Bone marrow (tissue), 2 donors: ENCODE measurements at regions not wholly inside any gene's neighbourhood (a gene's known extent, or its start where the extent isn't known, plus 50 kb on each side); places are given as distances from the start of the nearest gene placed in this dataset.

Experiments used
- DNase-seq, 2 donors: peaks; one replicate each; lab custom pipeline; 2025; lab: John Stamatoyannopoulos, UW

DNA sequence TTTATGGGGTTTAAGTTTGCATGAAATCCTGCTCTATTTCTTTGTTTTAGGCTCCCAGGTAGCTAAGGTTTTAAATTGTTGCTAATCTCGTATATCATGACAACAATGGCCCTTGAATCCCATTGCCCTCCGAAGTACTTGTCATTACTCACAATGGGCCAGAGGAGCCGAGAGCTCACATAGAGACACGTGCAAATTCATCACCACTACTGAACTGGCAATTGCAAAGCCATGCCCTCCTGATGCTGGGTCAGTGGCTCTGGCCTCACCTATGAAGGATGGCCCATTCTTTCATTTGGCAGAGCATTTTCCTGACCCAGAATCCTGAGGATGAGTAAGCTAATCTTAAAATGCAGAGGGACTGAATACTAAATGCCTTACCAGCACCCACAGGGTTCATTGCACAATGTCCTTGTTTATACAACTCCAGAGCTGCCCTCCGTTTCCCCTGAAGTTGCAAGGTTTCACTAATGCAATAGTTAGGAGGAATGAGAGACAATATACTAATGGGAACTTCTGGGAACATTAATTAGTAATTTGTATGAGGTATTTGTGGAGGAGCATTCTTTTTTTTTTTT is 71.6 kb upstream of the GAREM1 start:
- DNase-seq: no peak

DNA sequence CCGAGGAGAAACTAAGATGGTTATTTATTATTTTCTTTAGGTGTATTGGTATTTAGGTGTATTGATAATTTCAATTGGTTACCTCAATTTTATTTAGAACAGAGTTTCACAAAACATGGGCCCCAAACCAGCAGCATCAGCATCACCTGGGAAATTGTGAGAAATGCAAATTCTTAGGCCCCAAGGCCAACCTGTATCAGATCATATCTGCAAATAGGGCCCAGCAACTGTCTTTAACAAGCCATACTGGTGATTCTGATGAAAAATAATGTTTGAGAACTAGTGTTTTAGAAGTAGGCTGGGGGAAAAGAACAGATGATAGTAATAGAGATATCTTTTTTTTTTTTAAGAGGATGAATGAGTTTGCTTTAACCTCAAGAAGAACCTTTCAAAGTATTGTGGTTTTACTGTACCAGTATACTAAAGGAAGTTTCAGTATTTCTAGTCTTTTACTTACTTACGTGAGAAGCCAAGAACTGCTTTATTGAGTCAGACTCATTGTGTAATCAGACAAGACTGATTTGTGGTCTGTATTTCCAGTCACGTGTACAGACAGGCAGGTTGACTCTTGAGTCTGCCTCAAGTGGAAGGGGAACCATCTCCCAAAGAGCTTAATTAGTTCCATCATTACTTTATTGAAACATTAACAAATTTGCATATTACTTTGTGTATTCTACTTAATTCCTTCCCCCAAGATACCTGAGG is 60.4 kb upstream of the GAREM1 start:
- peak in 1 of 2 donors; percentile 28 for DNase-seq

DNA sequence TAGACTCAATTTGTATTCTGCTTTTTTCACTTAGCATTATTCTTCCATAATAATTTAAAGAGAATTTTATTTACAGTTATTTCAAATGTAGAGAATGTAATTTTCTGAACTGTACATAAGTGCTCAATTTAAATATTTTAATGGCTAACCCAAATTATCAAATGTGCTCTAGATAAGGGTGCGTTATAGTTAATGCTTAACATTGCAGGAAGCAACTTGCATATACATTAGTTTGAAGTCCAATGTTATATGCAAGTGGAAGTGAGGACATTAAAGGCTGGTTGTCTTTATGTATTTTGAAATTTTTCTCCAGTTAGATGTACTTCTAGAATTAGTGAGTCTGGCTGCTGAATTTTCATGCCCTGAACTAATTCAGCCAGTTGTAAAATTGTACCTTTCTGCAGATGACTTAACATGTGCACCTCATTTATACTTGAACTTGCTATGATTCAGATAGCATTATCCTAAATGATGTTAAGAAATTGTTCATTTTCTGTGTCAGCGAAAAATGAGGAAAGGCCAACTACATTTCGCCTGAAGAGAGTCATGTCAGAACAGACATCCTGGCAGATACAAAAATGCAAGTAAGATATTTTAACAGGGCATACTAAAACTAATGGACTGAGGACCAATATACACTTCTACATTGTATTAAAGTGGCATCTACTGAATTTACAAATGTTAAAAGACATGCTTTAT is 59.2 kb upstream of the GAREM1 start:
- DNase-seq: no peak

GRCh38 chr18:32520771-32521170 is 50.1 kb upstream of the GAREM1 start:
- no peak for DNase-seq
